HG03521 (cell line): ENCODE measurements at regions not wholly inside any gene's neighbourhood (a gene's known extent, or its start where the extent isn't known, plus 50 kb on each side); places are given as distances from the start of the nearest gene placed in this dataset.
"Not testable (repeated sequence)": the region's sequence is repeated elsewhere in the genome, so short reads cannot be mapped to it uniquely, and the experiment has no call there.

Experiments
- ATAC-seq: cut with Tn5 transposase; IDR thresholded peaks from one replicate; pipeline ENCODE4 v1.9.1; 2021; ENCODE audit warnings: mild to moderate bottlenecking, moderate library complexity; ENCODE audit not compliant: unreplicated experiment

GRCh38 chr2:21908712-21909380, 785.1 kb downstream of the TDRD15 start:
- ATAC-seq, result not testable (repeated sequence)

- ATAC-seq, result no peak
These were observed 787.2 kb downstream of the TDRD15 start for GRCh38 chr2:21910832-21911507.

GRCh38 chr2:21912405-21912804, 788.6 kb downstream of the TDRD15 start:
- ATAC-seq, result no peak

- no peak for ATAC-seq
These were observed 791.4 kb downstream of the TDRD15 start for GRCh38 chr2:21915201-21915600.

- ATAC-seq, result no peak
These were observed 793.3 kb downstream of the TDRD15 start for GRCh38 chr2:21916934-21917522.

GRCh38 chr2:21920721-21921120, 797.0 kb downstream of the TDRD15 start:
- no peak for ATAC-seq

- ATAC-seq, result peak; percentile 65
These were observed 801.0 kb downstream of the TDRD15 start for GRCh38 chr2:21924640-21925285.

- no peak for ATAC-seq
These were observed 804.5 kb downstream of the TDRD15 start for GRCh38 chr2:21928292-21928691.

GRCh38 chr2:21930226-21930625, 806.5 kb downstream of the TDRD15 start:
- no peak for ATAC-seq

- no peak for ATAC-seq
These were observed 816.2 kb downstream of the TDRD15 start for GRCh38 chr2:21939967-21940366.

GRCh38 chr2:21944536-21944935, 820.8 kb downstream of the TDRD15 start:
- ATAC-seq, result no peak

- no peak for ATAC-seq
These were observed 821.9 kb downstream of the TDRD15 start for GRCh38 chr2:21945658-21946057.

- no peak for ATAC-seq
These were observed 823.3 kb downstream of the TDRD15 start for GRCh38 chr2:21947046-21947445.

- no peak for ATAC-seq
These were observed 842.4 kb downstream of the TDRD15 start for GRCh38 chr2:21966139-21966538.

GRCh38 chr2:21970971-21971370, 847.2 kb downstream of the TDRD15 start:
- no peak for ATAC-seq

- no peak for ATAC-seq
These were observed 848.8 kb downstream of the TDRD15 start for GRCh38 chr2:21972586-21972985.

GRCh38 chr2:21981127-21981526, 857.4 kb downstream of the TDRD15 start:
- ATAC-seq, result no peak

GRCh38 chr2:21993002-21993401, 869.2 kb downstream of the TDRD15 start:
- no peak for ATAC-seq

- no peak for ATAC-seq
These were observed 872.6 kb downstream of the TDRD15 start for GRCh38 chr2:21996339-21996738.

GRCh38 chr2:21999522-21999921, 875.8 kb downstream of the TDRD15 start:
- no peak for ATAC-seq

- no peak for ATAC-seq
These were observed 878.3 kb downstream of the TDRD15 start for GRCh38 chr2:22002066-22002465.

- ATAC-seq, result no peak
These were observed 879.5 kb downstream of the TDRD15 start for GRCh38 chr2:22003270-22003669.
